ENCODE measurements at regions not wholly inside any gene's neighbourhood (a gene's known extent, or its start where the extent isn't known, plus 50 kb on each side); places are given as distances from the start of the nearest gene placed in this dataset.
A peak's percentile ranks its signal among the peaks of the same experiment; 100 is the strongest.

DNA sequence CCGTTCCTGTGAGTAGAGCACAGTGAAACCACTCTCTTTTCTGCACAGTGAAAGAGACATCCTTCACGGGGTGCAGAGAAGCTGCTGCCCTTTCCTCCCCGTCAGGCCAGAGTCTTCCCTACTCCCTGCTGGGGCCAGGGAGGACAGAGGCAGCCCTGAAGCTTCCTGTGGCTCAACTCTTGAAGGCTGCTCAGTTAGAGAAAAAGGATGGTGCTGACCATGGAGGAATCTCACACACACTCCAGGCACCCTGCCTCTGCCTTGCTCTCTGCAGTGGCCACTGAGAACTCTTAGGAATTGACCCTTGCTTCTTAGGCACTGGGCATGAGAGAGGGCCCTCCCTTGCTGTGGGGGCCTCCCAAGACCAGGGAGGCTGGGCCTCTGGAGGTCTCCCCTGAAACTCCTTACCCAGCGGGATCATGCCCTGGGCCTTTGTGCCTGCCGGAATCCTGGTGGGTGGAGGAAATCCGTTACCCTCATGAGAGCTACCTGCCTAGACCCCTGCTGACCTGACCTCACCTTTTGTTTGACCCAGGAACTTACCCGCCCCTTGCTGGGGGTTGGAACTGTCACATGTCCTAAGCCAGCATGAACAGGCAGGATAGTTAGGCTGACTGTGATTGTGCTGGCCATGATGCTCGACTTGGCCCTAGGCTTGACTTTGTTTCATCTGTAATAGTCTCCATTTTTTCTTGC is 65.0 kb upstream of the CD93 start:
- intact Hi-C loops (cut with micrococcal nuclease) (loop anchor here (5.0 kb wide), 1 partner anchor 81 kb away; no protein-coding TSS in a partner anchor), dilution Hi-C loops (cut with MboI; ENCODE audit: extremely low pct_ligation_motif_present, low sequenced_read_pairs) (no loop called here)
- no peak for FAIRE-seq
- CTCF ChIA-PET: interaction anchor here (1.0 to 1.9 kb wide), 6 partner anchors 18 to 459 kb away, joined by 3 to 6 read pairs (median 4); no protein-coding TSS in a partner anchor
- BruUV-seq (replicated peaks): no TSS peak
- TF ChIP-seq, protein P1, sequence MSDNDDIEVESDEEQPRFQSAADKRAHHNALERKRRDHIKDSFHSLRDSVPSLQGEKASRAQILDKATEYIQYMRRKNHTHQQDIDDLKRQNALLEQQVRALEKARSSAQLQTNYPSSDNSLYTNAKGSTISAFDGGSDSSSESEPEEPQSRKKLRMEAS (IDR thresholded peaks at IDR 0.05; ENCODE audit: insufficient read depth, insufficient read length): no peak
- TF ChIP-seq, protein P2, sequence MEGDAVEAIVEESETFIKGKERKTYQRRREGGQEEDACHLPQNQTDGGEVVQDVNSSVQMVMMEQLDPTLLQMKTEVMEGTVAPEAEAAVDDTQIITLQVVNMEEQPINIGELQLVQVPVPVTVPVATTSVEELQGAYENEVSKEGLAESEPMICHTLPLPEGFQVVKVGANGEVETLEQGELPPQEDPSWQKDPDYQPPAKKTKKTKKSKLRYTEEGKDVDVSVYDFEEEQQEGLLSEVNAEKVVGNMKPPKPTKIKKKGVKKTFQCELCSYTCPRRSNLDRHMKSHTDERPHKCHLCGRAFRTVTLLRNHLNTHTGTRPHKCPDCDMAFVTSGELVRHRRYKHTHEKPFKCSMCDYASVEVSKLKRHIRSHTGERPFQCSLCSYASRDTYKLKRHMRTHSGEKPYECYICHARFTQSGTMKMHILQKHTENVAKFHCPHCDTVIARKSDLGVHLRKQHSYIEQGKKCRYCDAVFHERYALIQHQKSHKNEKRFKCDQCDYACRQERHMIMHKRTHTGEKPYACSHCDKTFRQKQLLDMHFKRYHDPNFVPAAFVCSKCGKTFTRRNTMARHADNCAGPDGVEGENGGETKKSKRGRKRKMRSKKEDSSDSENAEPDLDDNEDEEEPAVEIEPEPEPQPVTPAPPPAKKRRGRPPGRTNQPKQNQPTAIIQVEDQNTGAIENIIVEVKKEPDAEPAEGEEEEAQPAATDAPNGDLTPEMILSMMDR (IDR thresholded peaks at IDR 0.05; ENCODE audit: extremely low read depth in 1 of 2, insufficient read depth in 1 of 2, low read depth in 1 of 2, low read length in 2 of 2): no peak
- no peak for TF ChIP-seq JUN (IDR thresholded peaks at IDR 0.05; ENCODE audit: borderline replicate concordance, insufficient read depth, insufficient read length, low read depth)
- TF ChIP-seq POLR2AphosphoS5 (IDR thresholded peaks at IDR 0.05; ENCODE audit: insufficient read depth, low read depth, low read length): no peak
- no peak for TF ChIP-seq EZH2 (IDR thresholded peaks at IDR 0.05; ENCODE audit: borderline replicate concordance, low read depth, low read length, severe bottlenecking)
- TF ChIP-seq GATA2 (IDR thresholded peaks at IDR 0.05; ENCODE audit: insufficient read depth, insufficient read length, low read depth, low read length): no peak
- TF ChIP-seq POLR2A (IDR thresholded peaks at IDR 0.05; ENCODE audit: low read depth, low read length): no peak
- no peak for TF ChIP-seq MYC (IDR thresholded peaks at IDR 0.05; ENCODE audit: low read depth, low read length)
- no peak for TF ChIP-seq FOS (IDR thresholded peaks at IDR 0.05; ENCODE audit: borderline replicate concordance, insufficient read depth, low read length)
- Histone ChIP-seq H3K4me2 (ENCODE audit: insufficient read depth, low read length) (no peak overlapping the region), H3K4me1 (ENCODE audit: control insufficient read depth, extremely low read depth, insufficient read depth, low read length) (peaks cover 66% of the 10 kb centered on the region), H3K36me3 (ENCODE audit: control insufficient read depth in 2 of 2, extremely low read depth in 1 of 2, insufficient read depth in 2 of 2, low read length in 2 of 2) (no peaks in the 10 kb centered on the region), H4K20me1 (replicated peaks; ENCODE audit: control insufficient read depth, extremely low read depth, insufficient read depth, low read length) (no peaks in the 10 kb centered on the region), H3K27ac (ENCODE audit: insufficient read depth, low read depth, low read length) (peak overlapping the region; percentile 54), H3K9me3 (replicated peaks; ENCODE audit: control insufficient read depth, insufficient read depth, low read length) (no peaks in the 10 kb centered on the region), H3K27me3 (ENCODE audit: control insufficient read depth in 2 of 2, insufficient read depth in 2 of 2, low read length in 2 of 2) (no peaks in the 10 kb centered on the region), H2AFZ (ENCODE audit: low read depth, low read length) (no peak overlapping the region), H3K9me1 (replicated peaks; ENCODE audit: control insufficient read depth, extremely low read depth, insufficient read depth, low read length) (no peaks in the 10 kb centered on the region), H3K79me2 (ENCODE audit: control insufficient read depth, insufficient read depth, low read length) (no peaks in the 10 kb centered on the region), H3K9ac (replicated peaks; ENCODE audit: extremely low read depth, insufficient read depth, low read length) (no peak overlapping the region), H3K4me3 (replicated peaks in 1 of 3; ENCODE audit: insufficient read depth in 1 of 3, low read depth in 1 of 3, low read length in 3 of 3) (no peak overlapping the region)
- POLR2A ChIA-PET: interaction anchor here (1.8 kb wide), 1 partner anchor 199 kb away, joined by 5 read pairs; the partner anchor contains the start of gene NXT1
- DNase-seq (ENCODE audit: low read depth, low spot score): no peak

Data from endothelial cell of umbilical vein (primary cell).